NOMO-1 treated with DMSO at 0.1 percent for 48 hours (cell line): ENCODE measurements at regions not wholly inside any gene's neighbourhood (a gene's known extent, or its start where the extent isn't known, plus 50 kb on each side); places are given as distances from the start of the nearest gene placed in this dataset.

Experiments used
- DNase-seq: peaks from one replicate; lab custom pipeline; 2025; ENCODE audit not compliant: unreplicated experiment; lab: John Stamatoyannopoulos, UW

DNA sequence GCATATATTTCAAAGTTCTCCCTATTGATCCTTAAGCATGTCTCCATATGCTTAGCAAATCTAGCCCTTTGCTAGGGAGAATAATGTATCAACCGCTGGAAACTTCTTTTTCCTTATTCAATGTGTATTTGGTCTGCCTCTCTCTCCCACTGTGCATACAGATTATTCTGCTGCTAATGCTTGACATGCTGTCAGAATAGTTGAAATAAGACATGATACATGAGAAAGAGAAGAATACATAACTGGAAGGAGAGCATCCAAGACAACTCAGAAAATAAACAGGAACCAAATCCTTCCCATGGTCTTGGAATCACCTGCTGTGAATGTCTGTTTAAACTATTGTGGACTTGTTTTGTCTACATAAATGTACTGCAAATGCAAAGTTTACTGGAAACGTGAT, 1103.0 kb downstream of the EFNB2 start:
- no peak for DNase-seq

DNA sequence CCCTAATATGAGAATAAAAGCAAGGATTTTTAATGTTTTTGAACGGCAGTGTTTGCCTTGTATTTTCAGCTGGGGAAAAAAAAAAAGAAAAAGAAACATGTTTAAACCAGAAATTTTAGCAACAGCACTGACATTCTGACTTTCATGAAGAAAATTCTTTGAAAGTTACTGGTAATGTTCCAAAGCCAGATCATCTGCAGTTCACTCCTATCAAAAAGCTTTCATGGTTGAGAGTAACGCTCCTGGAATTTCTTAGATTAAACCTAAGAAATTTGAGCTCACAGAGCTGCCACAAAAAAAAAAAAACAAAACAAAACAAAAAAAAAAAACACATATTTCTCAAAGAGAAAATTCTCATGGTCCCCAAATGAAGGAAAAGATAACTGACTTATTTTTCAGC, 1106.7 kb downstream of the EFNB2 start:
- DNase-seq: no peak

DNA sequence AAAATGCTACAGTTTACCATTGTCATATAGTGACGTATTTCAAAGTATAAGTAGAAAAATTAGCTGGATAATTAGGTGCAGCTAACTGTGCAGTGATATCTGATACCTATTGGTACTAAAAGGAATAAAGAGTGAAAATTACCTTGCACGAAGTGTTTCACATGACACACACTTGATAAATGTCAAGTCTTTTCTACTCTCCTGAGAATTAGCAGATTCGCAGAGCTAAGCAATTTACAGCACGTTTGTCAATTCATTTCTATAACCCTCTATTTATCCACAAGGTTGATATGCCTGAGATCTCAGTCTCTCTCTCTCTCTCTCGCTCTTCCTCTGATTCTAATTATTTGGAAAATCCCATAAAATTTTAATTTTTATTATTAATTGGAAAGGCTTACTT, 1109.0 kb downstream of the EFNB2 start:
- DNase-seq: no peak

DNA sequence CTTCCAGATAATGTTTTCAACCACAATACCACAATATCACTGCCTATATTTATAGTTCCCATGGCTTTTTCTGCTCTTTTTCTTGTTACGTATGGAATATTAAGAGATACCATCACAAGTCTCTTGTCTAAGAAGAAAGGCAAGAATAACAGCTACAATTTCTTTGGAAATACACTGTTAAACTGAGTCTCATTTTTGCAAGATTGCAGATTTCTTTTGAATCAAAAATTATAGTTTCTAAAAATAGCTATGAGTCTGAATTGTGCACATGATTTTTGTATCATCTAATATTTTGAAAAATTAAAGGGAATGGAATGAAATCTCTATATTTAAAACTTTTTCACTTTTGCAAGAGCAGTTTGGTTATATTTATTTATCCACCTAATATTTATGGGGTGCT, 1120.8 kb downstream of the EFNB2 start:
- no peak for DNase-seq

DNA sequence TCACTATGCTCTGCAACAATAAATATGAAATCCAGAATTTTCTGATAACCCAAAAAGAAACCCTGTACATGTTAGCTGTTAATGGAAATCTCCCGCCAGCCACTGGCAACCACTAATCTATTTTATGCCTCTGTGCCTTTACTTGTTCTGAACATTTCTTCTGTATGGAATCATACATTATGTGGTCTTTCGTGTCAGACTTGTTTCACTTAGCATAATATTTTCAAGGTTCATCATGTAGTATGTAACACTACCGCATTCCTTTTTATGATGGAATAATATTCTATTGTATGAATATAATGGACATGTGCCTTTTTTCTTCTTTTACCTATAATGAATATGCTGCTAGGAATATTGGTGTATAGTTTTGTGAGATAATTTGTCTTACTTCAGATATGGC, 1123.3 kb downstream of the EFNB2 start:
- no peak for DNase-seq

DNA sequence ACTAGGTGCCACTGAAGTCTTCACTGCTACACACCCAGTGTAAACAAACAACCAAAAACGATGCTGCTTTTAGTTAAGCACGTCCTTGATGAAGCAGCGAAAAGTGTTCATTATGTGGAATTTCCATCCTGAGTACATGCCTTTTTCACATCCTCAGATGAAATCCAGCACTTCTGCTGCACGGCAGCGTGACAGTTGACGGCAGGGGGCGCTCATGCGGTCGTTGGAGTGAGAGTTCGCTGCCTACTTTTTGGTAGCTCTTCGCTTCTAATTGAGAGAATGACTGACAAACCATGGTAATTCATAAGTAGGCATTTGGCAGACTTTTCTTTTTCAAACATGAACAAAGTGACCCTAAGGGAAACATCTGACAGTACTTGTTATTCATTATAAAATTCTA, 1124.9 kb downstream of the EFNB2 start:
- peak; percentile 22 for DNase-seq

DNA sequence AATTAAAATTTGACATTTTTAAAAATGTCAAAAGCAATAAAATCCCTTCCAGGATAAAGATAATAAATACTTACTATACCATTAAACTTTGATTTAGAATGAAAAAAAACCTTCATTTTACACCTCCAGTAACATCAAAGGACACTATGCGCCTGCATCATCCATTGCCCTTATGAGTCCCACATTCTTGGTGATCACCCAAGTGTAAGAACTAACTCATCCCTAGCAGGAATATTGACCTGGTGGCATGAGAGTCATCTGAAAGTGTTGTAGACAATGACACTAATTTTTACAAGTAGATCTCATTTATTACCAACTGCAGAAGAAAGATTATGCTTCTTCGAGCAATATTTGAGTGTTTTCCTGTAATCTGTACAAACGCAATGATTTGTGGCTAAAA, 1128.9 kb downstream of the EFNB2 start:
- no peak for DNase-seq

DNA sequence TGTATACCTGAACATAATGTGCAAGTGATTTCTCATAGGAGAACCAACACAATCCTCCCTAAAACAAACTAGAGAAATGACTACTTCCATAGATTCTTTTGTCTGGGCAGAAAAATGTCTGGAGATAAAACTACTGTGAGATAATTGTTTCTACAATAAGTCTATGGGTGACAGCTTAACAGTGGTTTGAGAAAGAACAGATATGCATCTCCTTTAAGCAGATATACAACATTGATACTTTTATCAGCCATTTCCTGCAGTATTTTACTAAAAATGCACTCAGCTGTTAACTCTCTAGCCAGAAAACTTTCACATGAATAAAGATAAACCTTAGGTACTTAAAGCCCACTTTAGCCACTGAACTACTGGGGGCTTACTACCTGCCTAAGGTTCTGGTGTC, 1132.4 kb downstream of the EFNB2 start:
- no peak for DNase-seq

DNA sequence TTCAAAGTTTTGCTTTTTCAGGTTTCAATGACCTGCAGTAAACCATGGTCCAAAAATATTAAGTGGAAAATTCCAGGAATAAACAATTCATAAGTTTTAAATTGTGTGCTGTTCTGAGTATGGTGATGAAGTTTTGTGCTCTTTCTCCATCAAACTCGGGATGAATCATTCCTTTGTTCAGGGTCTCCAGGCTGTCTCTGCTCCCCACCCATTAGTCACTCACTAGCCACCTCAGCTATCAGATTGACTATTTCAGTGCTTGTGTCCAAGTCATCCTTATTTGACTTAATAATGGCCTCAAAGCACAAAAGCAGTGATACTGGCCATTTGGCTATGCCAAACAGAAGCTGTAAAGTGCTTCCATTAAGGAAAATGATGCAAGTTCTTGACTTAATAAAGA, 1140.4 kb downstream of the EFNB2 start:
- DNase-seq: no peak

DNA sequence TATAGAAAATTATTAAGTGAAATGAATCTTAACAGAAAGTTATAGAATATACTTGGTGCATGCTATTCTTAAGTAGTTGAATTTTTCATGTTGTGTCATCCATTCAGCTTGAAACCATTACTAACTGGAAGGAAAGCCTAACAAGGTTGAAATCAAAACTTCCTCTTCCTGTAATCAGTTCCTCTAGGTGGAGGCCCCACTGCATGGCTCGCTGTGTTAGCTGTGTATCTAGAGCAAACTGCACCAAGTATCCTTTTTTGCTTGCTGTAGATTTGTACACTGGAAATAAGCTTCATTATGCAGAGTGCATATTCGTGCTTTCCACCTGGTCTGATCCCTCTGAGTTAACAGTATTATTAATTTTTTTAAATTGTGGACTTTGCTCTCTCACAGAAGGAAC, 1146.1 kb downstream of the EFNB2 start:
- peak; percentile 65 for DNase-seq

DNA sequence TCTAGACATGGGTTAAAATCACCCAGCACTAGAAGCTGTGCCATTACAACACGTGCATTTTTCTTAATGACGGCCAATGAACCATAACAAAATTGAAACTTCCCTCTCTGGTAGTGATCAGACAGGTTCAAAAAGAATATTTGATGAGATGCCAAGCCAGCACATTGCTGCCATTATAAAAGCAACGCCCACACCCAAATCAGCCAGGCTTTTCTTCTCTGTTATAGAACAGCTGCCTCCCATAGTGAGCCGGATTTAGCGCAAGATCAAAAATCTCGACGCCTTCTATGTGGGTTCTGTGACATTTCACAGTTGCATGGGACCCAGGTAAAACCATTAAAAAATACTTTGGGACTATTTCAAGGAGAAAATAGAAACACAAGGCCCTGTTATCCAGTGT, 1158.0 kb downstream of the EFNB2 start:
- DNase-seq: no peak

DNA sequence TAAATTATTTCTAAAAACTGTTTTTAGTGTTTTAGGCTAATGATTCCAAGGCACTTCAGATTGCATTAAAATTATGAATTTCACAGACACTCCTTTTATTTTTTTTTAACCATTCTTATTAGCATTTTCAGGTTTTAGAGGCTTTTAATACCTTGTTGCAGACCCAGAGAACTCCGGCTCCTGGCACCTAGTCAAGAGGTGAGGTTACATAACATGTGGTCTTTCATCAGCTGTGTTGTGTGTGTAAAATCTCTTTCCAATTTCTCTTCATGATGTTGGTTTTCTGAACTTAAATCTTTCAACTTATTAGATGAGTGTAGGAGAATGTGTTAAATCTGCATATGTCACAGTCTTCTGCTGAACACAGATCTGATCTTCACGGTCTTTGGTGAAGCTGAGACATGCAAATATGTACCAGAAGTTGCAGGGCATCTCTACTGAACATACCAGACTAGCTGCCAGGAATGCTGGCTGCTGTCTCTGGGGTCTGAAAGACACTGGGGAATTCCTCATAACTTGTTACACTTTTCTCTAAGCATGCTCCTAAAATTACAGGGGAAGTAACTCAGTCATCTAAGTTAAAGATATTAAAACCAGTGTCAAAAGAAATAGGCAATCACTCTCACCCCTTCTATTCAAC, 1165.3 kb downstream of the EFNB2 start:
- no peak for DNase-seq

DNA sequence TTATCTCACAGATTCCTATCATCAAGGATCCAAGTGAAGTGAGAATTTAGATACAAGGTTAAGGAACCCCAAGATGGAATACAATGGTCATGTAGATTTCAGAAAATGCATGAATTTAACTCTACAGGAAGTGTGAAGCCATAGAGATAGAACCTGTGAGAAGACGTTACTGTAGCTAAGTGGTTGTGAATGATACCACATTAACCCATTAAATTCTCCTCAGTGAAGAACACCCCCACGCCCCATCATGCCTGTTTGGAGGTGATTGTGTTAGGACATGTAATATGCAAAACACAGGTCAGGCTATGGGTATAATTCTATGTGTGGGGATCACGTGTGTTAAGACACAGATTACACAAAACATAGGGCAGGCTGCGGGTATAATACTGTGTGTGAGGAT, 1166.7 kb downstream of the EFNB2 start:
- DNase-seq: no peak

DNA sequence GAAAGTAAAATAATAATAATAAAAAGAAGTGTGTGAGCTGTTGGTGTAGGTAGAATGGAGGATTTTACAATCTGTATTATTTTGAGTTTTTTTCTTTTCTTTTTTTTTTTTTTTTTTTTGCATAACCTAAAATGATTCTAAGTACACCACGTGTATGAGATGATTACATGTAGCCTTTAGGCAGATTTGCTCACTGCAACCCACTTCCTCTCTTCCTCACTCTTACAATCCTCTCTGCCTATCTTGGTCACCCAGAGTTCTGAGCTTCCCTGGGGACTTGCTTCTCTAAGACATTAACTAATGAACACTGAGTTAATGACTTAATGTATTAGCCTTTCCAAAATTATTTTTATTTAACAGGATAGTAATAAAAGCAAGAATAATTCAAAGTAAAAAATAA, 1169.6 kb downstream of the EFNB2 start:
- DNase-seq: peak; percentile 49

DNA sequence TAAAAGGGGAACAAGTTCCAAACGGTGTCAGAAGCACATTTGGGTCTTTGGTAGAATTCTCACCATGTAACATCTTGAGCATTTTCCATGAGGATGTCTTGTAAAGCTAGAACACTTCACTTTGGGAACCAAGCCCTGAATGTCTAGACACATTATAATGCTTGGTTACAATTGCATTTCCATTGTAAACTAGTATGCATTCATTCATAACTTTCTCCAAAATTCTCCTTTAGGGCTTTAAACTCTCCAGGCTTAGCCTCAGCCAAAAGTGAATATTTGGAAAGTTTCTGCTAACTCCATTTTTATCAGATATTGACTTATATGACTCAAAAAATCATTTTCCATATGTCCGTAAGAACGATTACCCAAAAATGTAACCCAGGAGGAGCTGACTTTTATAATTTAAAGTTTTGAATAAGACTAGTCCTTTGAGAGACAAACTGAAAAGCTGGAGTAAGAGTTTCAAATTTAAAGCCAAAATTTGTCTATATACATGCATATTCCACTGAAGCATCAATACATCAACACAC, 1170.4 kb downstream of the EFNB2 start:
- no peak for DNase-seq

DNA sequence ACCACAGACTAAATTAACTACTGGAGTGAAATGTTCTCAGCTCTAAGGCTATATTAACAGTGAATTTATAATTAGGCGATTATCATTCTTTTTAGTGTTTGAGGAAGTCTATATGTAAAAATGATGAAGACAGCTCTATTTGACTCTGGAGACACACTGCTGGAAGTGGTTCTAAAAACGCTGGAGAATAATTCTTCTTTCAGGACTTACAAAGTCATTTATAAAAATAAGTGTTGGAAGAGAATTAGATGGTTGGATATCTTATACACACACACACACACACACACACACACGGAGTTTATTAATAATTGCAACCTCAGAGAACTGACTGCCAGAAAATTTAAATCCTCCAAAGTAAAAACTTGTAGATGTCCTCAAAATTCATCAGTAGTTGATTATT, 1171.3 kb downstream of the EFNB2 start:
- peak; percentile 24 for DNase-seq

DNA sequence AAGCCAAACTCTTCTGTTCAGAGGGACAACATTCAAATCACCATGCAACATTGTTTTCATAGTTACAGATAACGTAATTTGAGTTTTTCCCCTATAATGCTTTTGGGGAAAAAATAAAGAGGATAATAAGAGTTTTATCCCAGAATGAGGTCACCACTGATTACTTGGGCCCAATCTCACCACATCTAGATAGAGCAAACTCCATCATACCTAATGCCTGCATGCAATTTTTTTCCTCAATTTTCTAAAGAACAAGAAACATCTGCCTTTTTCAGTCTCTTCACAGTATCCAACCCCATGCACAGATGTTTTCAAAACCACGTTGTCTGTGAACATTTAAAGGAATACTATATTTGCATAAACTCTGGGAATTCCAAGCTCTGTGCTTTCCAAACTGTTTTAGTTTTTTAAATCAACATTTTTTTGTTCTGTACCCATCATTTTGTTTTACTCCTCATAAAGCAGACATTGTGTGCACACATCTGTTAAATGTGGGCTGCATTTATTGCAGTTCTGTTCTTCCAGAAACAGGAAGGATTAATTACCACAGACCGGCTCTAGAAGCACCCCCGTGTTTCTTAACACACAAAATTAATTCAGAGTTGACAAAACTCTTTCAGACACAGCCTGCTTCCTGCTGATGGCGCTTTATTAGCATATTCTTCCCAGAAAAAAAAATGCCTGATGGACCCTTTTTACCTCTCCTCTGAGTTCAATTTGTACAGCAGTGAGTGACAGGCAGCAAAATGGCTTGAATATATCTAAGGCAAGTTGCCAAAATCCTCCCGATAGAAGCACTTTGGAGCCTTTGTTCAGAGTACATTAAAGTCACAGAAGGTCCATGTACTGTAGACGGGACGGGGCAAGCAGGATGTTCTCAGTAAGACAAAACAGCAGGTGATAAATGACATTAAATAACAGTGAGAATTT, 1171.9 kb downstream of the EFNB2 start:
- DNase-seq: peak; percentile 72

DNA sequence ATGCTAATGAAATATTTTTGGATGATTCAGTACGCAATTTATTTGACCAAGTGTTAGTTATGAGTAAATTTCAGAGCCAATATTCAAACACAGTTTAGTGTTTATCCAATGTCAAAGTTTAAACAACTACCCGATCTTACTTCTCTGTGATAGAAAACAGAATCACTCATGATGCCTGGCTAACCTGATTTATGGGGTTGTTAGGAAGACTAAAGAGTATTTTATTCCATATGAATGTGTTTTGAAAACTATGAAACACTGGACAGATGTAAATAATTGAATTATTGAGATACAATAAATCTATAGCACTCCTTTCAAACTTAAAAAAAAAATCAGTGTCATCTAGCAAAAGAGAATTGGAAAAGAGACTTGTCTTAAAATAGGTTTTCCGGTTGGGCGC, 1181.8 kb downstream of the EFNB2 start:
- no peak for DNase-seq

DNA sequence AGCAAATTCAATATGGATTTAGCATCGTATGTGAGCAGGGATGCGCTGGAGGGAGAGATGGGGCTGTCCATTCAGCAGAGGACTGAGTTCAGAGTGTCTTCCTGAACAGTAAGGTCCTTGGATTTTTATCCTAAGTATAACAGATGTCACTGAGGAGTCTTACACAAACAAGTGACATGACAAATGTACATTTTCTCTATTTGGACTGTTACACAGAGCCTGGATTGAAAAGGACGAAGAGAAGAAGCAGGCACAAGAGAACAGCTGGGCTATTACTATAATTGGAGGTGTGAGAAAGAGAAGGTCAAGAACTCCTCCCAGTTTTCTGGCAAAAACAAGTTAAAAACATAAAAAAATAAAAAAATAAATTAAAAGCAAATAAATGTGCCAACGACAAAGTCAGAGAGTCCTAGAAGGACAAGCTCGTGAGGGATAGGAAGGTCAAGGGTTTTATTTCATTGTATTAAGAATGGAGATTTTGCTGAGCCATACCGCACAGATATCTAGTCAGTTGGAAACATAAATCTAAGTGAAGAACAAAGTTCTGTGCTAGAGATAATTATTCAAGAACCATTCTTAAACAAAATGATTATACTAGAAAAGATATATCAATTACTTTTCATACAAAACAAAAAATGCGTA, 1186.3 kb downstream of the EFNB2 start:
- DNase-seq: no peak

DNA sequence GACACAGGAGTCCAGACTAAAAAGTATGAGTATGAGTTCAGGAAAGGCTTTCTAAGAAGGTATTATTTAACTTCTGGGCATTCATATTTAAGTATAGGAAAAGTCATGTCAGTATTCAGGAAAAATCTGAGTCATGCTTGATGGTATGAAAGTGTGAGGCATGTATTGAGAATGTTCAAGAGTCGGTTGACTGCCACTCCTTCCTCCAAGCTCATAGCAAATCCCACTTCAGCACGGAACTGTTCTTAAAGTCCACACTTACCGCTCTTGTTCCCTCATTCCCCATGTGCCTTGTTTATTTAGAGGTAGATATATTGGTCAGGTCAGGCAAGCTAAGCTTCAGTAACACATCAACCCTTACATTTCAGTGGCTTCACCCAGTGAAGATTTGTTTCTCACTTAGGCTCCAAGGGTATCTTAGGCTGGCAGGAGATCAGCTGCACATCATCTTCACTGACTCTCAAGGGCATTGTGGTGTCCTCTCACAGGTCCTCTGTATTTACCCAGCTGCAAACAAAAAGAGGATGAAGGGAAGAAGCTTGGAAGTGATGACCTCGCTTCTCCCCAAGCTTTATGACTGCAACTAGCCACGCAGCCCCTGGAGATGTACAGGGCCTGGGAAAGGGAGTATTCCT, 1189.2 kb downstream of the EFNB2 start:
- DNase-seq: no peak

DNA sequence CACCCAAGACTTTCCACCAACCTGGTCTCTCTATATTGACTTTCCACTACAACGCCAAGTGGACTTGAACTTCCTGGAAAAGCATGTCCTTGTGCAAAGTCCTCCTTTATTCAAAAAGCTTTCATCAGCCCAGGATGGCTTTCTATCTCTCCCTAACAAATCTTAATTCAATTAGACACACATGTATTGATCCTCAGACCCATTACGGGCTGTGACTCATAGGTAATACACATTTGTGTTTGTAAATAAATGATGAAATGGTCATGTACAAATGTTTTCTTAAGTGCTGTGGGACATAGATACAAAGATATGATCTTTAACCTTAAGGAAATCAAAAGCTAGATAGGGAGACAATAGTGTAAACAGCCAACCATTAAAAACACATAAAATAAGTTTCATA, 1189.7 kb downstream of the EFNB2 start:
- DNase-seq: no peak
